ENCODE measurements at regions not wholly inside any gene's neighbourhood (a gene's known extent, or its start where the extent isn't known, plus 50 kb on each side); places are given as distances from the start of the nearest gene placed in this dataset.

GRCh38 chr5:103721183-103721582 is 158.6 kb upstream of the NUDT12 start:
- Histone ChIP-seq H3K27ac (ENCODE audit: insufficient read depth, low read depth, low read length) (no peak overlapping the region), H3K79me2 (ENCODE audit: control insufficient read depth, insufficient read depth, low read length) (no peaks in the 10 kb centered on the region), H3K9me3 (replicated peaks; ENCODE audit: control insufficient read depth, insufficient read depth, low read length) (no peaks in the 10 kb centered on the region), H3K36me3 (ENCODE audit: control insufficient read depth in 2 of 2, extremely low read depth in 1 of 2, insufficient read depth in 2 of 2, low read length in 2 of 2) (no peaks in the 10 kb centered on the region), H3K4me2 (ENCODE audit: insufficient read depth, low read length) (no peak overlapping the region), H3K9ac (replicated peaks; ENCODE audit: extremely low read depth, insufficient read depth, low read length) (no peak overlapping the region), H3K27me3 (ENCODE audit: control insufficient read depth in 2 of 2, insufficient read depth in 2 of 2, low read length in 2 of 2) (no peaks in the 10 kb centered on the region), H4K20me1 (replicated peaks; ENCODE audit: control insufficient read depth, extremely low read depth, insufficient read depth, low read length) (no peaks in the 10 kb centered on the region), H3K4me3 (replicated peaks in 1 of 3; ENCODE audit: insufficient read depth in 1 of 3, low read depth in 1 of 3, low read length in 3 of 3) (no peak overlapping the region), H3K9me1 (replicated peaks; ENCODE audit: control insufficient read depth, extremely low read depth, insufficient read depth, low read length) (no peaks in the 10 kb centered on the region), H3K4me1 (ENCODE audit: control insufficient read depth, extremely low read depth, insufficient read depth, low read length) (no peaks in the 10 kb centered on the region), H2AFZ (ENCODE audit: low read depth, low read length) (no peak overlapping the region)
- TF ChIP-seq GATA2 (IDR thresholded peaks at IDR 0.05; ENCODE audit: insufficient read depth, insufficient read length, low read depth, low read length), result no peak
- TF ChIP-seq MYC (IDR thresholded peaks at IDR 0.05; ENCODE audit: low read depth, low read length), result no peak
- no peak for TF ChIP-seq MAX (IDR thresholded peaks at IDR 0.05; ENCODE audit: insufficient read depth, insufficient read length)
- TF ChIP-seq POLR2A (IDR thresholded peaks at IDR 0.05; ENCODE audit: low read depth, low read length), result no peak
- TF ChIP-seq CTCF (IDR thresholded peaks at IDR 0.05; ENCODE audit: extremely low read depth in 1 of 2, insufficient read depth in 1 of 2, low read depth in 1 of 2, low read length in 2 of 2), result no peak
- no peak for TF ChIP-seq FOS (IDR thresholded peaks at IDR 0.05; ENCODE audit: borderline replicate concordance, insufficient read depth, low read length)
- no peak for TF ChIP-seq JUN (IDR thresholded peaks at IDR 0.05; ENCODE audit: borderline replicate concordance, insufficient read depth, insufficient read length, low read depth)
- no peak for TF ChIP-seq EZH2 (IDR thresholded peaks at IDR 0.05; ENCODE audit: borderline replicate concordance, low read depth, low read length, severe bottlenecking)
- no TSS peak for BruUV-seq (replicated peaks)
- DNase-seq (ENCODE audit: low read depth, low spot score) (no peak), FAIRE-seq (no peak)
- ChIA-PET POLR2A (no interaction called here), CTCF (no interaction called here)
- intact Hi-C loops (cut with micrococcal nuclease), result no loop called here
- dilution Hi-C loops (cut with MboI; ENCODE audit: extremely low pct_ligation_motif_present, low sequenced_read_pairs), result no loop called here

Data from endothelial cell of umbilical vein (primary cell).